ENCODE measurements at regions not wholly inside any gene's neighbourhood (a gene's known extent, or its start where the extent isn't known, plus 50 kb on each side); places are given as distances from the start of the nearest gene placed in this dataset.

DNA sequence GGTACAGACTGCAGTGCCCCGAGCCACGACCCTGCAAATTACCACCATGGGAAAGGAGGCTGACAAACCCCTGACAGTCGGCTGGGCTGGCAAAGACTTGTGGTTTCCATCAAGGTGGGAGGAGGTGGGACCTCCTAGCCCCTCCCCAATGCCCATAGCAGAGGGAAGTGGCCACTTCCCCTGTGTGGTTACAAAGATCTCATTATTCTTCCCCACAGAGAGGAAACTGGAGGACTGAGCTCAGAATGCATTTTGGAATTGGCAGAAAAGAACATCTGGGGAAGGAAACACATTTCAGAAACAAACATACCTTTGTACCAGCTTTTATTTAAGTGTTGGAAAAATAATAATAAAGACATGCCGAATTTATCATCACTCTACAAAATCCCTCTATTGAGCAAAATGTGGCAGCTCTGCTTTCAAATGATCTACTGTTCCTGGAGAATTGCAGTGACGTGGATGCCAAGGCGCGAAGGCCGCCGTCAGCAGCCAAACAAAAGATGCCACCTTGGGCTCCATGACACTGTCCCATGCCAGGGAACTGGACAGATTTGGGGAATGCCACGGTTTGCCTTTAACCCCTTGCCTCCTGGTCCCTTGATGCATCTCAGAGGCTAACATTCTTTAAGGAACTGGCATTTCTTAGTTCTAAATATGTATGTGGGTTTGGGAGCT lies 169.6 kb downstream of the CRYBB2 start:
- TF ChIP-seq, protein P1, sequence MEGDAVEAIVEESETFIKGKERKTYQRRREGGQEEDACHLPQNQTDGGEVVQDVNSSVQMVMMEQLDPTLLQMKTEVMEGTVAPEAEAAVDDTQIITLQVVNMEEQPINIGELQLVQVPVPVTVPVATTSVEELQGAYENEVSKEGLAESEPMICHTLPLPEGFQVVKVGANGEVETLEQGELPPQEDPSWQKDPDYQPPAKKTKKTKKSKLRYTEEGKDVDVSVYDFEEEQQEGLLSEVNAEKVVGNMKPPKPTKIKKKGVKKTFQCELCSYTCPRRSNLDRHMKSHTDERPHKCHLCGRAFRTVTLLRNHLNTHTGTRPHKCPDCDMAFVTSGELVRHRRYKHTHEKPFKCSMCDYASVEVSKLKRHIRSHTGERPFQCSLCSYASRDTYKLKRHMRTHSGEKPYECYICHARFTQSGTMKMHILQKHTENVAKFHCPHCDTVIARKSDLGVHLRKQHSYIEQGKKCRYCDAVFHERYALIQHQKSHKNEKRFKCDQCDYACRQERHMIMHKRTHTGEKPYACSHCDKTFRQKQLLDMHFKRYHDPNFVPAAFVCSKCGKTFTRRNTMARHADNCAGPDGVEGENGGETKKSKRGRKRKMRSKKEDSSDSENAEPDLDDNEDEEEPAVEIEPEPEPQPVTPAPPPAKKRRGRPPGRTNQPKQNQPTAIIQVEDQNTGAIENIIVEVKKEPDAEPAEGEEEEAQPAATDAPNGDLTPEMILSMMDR (conservative IDR thresholded peaks at IDR 0.05; ENCODE audit: low read depth, low read length) = no peak
- H3K4me3 ChIP-seq (ENCODE audit: low read depth, low read length) = no peak overlapping the region
- DNase-seq (ENCODE audit: low read depth) = no peak

DNA sequence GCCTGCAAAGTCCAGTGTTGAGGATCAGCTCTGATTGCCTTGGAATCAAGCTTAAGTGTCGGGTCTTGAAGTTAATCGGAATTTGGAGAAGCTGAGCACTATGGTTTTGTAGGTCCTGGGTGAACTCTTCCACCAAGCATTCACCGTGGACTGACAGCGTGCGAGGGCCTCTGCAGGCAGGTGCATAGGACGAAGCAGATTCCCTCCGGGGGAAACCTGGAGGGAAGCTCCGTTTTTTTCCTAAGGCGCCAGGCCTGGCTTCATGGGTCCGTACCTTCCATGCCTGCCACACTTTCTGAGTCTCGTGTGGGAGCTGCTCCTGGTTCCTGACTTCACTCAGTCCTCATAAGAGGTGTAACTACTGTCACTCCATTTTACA lies 170.1 kb downstream of the CRYBB2 start:
- H3K4me3 ChIP-seq (ENCODE audit: low read depth, low read length) = no peak overlapping the region
- TF ChIP-seq, protein P1 (conservative IDR thresholded peaks at IDR 0.05; ENCODE audit: low read depth, low read length) = no peak
- no peak for DNase-seq (ENCODE audit: low read depth)

DNA sequence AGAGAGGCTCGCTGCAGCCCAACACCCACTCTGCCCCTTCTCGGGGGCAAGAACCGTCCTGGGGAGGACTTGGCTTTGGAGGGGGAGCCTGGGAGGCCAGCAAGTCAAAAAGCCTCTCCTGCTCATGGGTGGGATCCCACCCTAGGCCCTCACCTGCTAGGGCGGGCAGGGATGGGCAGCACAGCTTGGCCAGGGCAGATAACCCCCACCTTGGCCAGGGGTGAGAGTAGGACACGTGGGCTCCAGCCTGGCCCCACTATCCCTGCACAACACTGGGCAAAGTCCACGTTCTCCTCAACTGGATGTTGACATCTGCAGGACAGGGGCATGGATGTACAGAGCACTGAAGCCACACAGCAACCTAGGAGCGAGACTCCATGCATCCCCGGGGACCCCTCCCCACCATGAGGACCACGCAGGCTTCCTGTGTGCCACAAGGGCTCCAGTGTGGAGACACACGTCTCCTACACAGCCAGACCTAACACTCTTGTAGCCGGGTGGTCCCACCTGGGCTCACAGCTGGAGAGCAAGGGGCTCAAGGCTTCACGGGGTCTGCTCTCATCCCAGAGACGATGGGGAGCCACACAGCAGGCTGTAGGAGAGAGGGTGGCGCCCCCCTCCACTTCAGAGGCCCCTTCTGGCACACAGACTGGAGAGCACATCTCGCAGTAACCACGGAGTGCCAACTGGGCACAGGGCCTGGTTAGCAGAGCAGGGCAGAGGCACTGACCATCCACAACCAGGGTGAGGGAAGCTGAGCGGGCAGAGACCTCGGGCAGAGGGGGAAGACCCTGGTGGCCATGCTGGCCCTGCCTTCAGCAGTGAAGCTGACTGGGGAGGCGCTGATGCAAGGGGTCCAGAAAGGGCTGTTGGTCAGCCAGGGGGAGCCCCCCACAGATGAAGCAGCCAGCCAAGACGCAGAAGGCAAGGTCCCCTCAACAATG lies 171.1 kb downstream of the CRYBB2 start:
- no peak for DNase-seq (ENCODE audit: low read depth)
- H3K4me3 ChIP-seq (ENCODE audit: low read depth, low read length) = no peak overlapping the region
- TF ChIP-seq, protein P1 (conservative IDR thresholded peaks at IDR 0.05; ENCODE audit: low read depth, low read length) = no peak

DNA sequence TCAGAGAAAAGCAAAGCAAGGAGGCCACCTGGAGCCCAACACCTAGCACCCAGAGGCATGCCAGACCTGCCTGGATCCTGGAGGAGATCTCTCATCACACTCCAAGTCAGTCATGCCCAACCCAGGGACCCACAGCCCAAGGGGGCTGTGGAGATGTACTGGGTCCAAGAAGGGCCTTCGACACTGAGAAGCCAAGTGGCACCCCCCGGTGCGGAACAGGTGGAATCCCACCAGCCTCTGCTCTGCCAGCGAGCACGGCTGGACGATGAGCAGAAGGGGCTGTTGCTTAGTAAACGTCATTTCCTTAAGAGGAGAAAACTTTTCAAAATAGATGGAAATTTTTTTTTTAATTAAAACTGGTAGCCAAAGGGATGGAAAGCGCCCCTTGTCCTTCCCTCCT lies 171.9 kb upstream of the GRK3 start:
- DNase-seq (ENCODE audit: low read depth) = no peak
- H3K4me3 ChIP-seq (ENCODE audit: low read depth, low read length) = no peak overlapping the region
- TF ChIP-seq, protein P1 (conservative IDR thresholded peaks at IDR 0.05; ENCODE audit: low read depth, low read length) = no peak

DNA sequence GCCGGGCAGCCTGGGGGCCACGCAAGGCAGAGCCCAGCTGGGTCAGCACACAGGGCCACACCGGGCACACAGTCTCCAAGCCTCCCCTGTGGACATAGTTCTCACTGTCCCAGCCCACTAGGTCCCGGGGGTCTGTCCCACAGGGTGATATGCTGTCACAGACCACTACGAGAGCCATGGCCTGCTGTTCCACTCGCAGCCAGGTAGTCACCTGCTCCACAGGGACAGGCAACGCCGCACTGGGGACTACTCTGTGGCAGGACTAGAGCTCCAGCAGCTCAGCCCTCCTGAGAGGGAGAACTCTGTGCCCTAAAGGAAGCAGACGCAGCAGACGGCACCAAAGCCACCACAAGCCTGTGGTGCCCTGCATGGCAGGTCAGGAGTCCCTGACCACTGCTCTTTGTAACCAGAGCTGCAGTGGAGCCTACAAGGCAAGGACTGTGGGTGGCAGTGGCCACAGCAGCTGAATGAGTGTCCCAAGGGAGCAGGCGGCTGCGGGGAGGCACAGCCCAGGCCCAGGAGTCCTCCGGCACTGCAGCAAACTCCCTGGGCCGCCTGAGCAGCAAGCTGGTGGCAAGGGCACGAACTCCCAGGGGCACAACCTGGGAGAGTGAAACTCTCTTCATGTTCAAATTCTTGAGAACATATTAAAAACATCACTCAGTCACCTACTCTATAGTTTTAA lies 171.2 kb upstream of the GRK3 start:
- no peak for DNase-seq (ENCODE audit: low read depth)
- no peak overlapping the region for H3K4me3 ChIP-seq (ENCODE audit: low read depth, low read length)
- TF ChIP-seq, protein P1 (conservative IDR thresholded peaks at IDR 0.05; ENCODE audit: low read depth, low read length) = no peak

DNA sequence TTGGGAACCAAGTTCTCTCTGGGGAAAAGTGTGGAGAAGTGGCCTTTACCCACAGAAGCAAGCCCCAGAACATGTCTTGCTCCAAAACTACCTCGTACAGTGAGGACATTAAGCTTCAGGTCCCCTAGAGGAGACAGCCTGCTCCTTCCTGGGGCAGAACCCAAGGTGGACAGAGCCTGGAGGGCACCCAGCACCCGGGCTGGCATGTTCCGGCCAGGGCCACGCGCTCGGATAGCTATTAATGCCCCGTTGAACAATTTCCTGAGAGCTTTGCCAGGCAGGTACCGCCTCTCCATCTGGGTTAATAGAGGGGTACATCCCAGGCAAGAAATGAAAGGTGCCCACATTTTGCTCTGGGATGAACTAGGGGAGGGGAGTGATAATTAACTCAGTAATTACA lies 169.0 kb upstream of the GRK3 start:
- no peak overlapping the region for H3K4me3 ChIP-seq (ENCODE audit: low read depth, low read length)
- no peak for DNase-seq (ENCODE audit: low read depth)
- TF ChIP-seq, protein P1 (conservative IDR thresholded peaks at IDR 0.05; ENCODE audit: low read depth, low read length) = peak; percentile 7

Data from epithelial cell of proximal tubule (primary cell).